AG09309 (cell line): ENCODE measurements at regions not wholly inside any gene's neighbourhood (a gene's known extent, or its start where the extent isn't known, plus 50 kb on each side); places are given as distances from the start of the nearest gene placed in this dataset.

Source experiments
- DNase-seq: peaks from one replicate; pipeline ENCODE4 v3.0.0-alpha.2; 2010; ENCODE audit warnings: low read depth
- H3K4me3 ChIP-seq: 2 replicates; pipeline ENCODE4 v1.5.1; 2011; ENCODE audit warnings: mild to moderate bottlenecking, low read depth, low read length, moderate library complexity; ENCODE audit not compliant: control insufficient read depth
- CTCF ChIP-seq: IDR thresholded peaks from 2 replicates; pipeline ENCODE4 v1.5.1; 2011; ENCODE audit warnings: mild to moderate bottlenecking, low read depth, low read length, inconsistent platforms; ENCODE audit not compliant: insufficient read depth, control insufficient read depth; ENCODE audit errors: missing control alignments

- DNase-seq, result no peak
- H3K4me3 ChIP-seq, result no peak overlapping the region
- no peak for TF ChIP-seq CTCF
Observed at GRCh38 chr16:64309398-64310110, 812.3 kb downstream of the CDH11 start.

GRCh38 chr16:64308721-64309120, 813.1 kb downstream of the CDH11 start:
- TF ChIP-seq CTCF, result no peak
- no peak overlapping the region for H3K4me3 ChIP-seq
- DNase-seq, result no peak

GRCh38 chr16:64307431-64307830, 814.4 kb downstream of the CDH11 start:
- H3K4me3 ChIP-seq, result no peak overlapping the region
- DNase-seq, result no peak
- no peak for TF ChIP-seq CTCF

GRCh38 chr16:64305663-64306062, 816.2 kb downstream of the CDH11 start:
- TF ChIP-seq CTCF, result no peak
- no peak overlapping the region for H3K4me3 ChIP-seq
- no peak for DNase-seq

GRCh38 chr16:64304951-64305350, 816.9 kb downstream of the CDH11 start:
- H3K4me3 ChIP-seq, result no peak overlapping the region
- no peak for TF ChIP-seq CTCF
- DNase-seq, result no peak

- TF ChIP-seq CTCF, result no peak
- no peak for DNase-seq
Observed at GRCh38 chr16:64304396-64304795, 817.5 kb downstream of the CDH11 start.

GRCh38 chr16:64297863-64298600, 823.8 kb downstream of the CDH11 start:
- H3K4me3 ChIP-seq, result no peak overlapping the region
- TF ChIP-seq CTCF, result no peak
- no peak for DNase-seq

More at GRCh38 chr16:64304396-64304795, 817.5 kb downstream of the CDH11 start:
- H3K4me3 ChIP-seq, result no peak overlapping the region
